GM12874 (cell line): ENCODE measurements at regions not wholly inside any gene's neighbourhood (a gene's known extent, or its start where the extent isn't known, plus 50 kb on each side); places are given as distances from the start of the nearest gene placed in this dataset.

Experiments
- TF ChIP-seq, protein P1 (sequence below): IDR thresholded peaks from 2 replicates; pipeline ENCODE4 v1.5.1; 2011; ENCODE audit warnings: low read depth, mild to moderate bottlenecking, control low read depth, low read length, moderate library complexity; ENCODE audit not compliant: insufficient read depth

DNA sequence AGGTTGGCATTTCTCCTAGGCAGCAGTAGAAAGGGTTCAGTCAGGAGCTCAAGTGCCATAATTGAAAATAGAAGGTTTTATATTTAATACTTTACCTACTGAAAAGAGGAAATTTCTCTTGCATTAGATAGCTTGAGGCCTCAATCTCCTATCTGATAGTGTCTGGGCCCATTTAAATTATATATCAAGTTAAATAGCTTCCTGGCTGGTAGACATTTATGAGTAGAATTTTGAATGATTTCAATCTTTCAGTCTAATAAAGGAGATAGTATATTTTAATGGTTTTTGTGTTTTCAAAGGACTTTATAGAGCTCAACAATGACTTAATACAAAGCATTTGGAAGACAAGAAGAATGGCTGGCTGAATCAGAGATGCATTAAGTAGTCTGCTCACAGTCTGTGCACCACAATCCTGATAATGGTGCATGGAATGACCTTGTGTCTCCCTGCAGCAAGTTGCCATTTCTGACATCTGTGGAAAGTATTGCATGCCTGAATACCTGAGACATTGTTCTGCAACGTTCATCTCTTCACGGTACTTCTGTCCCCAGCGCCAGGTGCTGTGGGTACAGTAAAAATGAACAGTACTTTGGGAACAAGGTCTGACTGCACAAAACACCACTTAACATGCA lies 974.1 kb downstream of the TMTC2 start:
- TF ChIP-seq, protein P1, sequence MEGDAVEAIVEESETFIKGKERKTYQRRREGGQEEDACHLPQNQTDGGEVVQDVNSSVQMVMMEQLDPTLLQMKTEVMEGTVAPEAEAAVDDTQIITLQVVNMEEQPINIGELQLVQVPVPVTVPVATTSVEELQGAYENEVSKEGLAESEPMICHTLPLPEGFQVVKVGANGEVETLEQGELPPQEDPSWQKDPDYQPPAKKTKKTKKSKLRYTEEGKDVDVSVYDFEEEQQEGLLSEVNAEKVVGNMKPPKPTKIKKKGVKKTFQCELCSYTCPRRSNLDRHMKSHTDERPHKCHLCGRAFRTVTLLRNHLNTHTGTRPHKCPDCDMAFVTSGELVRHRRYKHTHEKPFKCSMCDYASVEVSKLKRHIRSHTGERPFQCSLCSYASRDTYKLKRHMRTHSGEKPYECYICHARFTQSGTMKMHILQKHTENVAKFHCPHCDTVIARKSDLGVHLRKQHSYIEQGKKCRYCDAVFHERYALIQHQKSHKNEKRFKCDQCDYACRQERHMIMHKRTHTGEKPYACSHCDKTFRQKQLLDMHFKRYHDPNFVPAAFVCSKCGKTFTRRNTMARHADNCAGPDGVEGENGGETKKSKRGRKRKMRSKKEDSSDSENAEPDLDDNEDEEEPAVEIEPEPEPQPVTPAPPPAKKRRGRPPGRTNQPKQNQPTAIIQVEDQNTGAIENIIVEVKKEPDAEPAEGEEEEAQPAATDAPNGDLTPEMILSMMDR: no peak

DNA sequence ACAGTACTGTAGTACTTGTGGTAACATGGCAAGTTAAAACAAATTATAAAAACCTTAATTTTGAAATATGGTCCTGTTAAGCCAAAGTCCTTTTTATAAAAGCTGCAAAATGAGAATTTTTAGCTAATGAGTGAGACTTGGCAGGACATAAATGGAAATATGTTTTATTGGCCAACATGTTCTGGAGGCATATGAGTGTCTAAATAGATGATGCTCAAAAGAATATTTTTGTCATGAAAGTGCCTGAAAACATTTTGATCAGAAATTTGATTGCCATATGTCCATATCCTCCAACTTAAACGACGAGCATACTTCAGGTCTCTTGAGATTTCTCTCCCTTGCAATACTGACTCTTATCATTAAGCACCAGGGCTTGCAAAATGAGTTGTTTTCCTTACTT lies 972.6 kb downstream of the TMTC2 start:
- TF ChIP-seq, protein P1: no peak

DNA sequence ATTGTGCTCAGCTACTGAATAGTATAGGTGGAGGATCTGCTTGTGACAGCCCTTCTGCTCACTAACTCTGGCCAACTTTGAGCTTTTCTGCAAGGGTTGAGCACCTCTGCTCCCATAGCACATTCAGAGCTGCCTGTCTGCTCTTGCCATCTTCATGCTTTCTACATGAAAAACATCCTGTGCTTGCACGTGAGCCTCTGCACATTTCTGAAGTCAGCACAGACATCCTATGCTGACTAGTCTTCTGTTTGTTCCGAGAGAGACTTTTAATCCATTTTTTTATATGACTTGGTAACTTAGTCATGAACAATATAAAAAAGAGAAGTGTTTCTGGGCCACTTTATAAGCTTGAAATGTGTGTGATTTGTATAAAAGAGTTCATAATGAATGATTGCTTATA lies 969.3 kb downstream of the TMTC2 start:
- TF ChIP-seq, protein P1: no peak

DNA sequence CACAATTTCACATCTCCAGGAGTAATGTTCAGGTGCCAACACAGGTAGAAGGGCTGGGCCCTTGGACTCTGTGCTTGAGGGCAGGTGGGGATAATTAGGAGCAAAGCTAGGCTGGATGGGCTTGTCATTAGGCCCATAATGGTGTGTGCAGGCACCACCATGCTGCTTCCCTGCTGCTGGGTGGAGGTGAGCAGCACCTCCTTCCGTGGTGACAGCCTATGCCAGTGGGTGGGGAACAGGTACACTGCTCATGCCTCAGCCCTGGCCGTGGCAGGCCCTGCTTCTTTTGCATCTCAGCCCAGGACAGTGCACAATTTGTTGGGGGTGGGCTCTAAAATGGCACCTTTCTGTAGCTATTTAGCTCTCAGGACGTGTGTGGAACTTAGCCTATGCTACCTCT lies 955.5 kb downstream of the TMTC2 start:
- TF ChIP-seq, protein P1: no peak

DNA sequence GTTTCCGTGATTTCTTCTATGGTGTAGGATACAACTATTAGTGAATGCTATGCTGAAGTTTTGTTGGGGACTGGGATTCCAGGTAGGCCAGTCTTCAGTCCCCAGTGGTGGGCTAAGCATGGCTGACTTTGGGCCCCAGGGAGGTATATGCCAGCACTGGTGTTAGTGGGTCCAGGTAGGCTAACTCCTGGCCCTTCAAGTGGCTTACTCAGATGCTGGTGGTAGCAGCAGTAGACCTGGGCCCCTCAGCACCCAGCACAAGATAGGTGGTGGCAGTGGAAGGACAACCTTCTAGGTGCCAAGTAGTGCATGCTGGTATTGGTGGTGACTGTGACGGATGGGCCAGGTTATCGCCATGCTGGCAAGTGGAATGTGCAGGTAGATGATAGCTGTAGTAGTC lies 955.1 kb downstream of the TMTC2 start:
- TF ChIP-seq, protein P1: no peak

DNA sequence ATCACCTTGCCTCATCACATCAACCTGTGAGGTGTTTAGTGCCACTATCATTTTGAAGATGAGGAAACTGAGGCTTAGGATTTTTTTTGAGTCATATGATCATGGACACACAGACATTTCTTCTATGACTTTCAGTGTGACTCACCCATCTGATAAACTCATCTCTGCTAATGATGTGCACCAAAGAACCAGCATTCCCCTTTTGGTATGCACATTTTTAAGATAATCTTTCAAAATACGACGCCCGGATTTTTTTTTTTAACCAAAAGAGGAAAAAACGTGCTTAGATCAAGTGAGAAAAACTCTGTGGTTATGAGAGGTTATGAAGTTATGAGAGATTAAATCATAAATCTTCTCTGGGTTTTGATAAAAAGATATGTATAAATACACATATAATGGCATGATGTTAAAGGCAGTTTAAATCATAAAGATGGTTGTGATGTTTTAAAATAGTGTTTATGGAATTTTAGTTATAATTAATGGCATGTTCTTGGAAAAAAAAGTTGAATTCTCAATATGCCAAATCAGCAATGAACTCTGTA lies 948.1 kb downstream of the TMTC2 start:
- TF ChIP-seq, protein P1: no peak

DNA sequence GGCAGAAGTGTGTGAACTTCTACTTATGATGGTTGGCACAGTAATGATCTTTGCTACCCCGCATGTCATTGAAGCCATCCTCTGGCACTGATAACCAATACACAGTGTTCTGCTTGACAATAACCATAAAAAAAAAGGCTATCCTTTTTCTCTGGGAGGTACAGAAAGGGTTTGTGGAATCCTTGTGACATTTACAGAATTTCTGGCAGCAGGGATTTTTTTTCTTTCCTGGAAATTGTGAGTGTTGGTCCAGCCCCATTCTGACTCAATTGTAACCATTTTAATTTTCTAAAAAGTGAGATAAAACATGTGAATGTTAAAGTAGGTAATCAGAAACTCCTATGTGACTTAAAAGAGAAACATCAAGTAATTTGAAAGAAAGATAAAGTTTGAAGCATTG lies 943.8 kb downstream of the TMTC2 start:
- TF ChIP-seq, protein P1: no peak
